GM23248 (cell line): ENCODE measurements at regions not wholly inside any gene's neighbourhood (a gene's known extent, or its start where the extent isn't known, plus 50 kb on each side); places are given as distances from the start of the nearest gene placed in this dataset.

Experiments
- EZH2 ChIP-seq: fragments of 200-600 bp; sonication (generic); IDR thresholded peaks from 2 replicates; pipeline ENCODE4 v1.6.1; 2018; ENCODE audit warnings: antibody characterized with exemption, mild to moderate bottlenecking; ENCODE audit not compliant: insufficient read depth, poor library complexity, severe bottlenecking
- EZH2phosphoT487 ChIP-seq: fragments of 200-600 bp; sonication (generic); IDR thresholded peaks from 2 replicates; pipeline ENCODE4 v1.6.1; 2018; ENCODE audit warnings: antibody characterized with exemption, moderate library complexity, mild to moderate bottlenecking, low read depth; ENCODE audit not compliant: insufficient read depth

- TF ChIP-seq EZH2 (no peak), EZH2phosphoT487 (no peak)
Measured at GRCh38 chr5:13591621-13592020, 352.9 kb downstream of the DNAH5 start.
